ENCODE measurements at regions not wholly inside any gene's neighbourhood (a gene's known extent, or its start where the extent isn't known, plus 50 kb on each side); places are given as distances from the start of the nearest gene placed in this dataset.

GRCh38 chr1:29643281-29643680 is 407.0 kb downstream of the PTPRU start:
- H3K4me3 ChIP-seq, result no peak overlapping the region
- TF ChIP-seq CTCF (IDR thresholded peaks at IDR 0.05), result no peak
- H3K27me3 ChIP-seq, result no peaks in the 10 kb centered on the region
- H3K36me3 ChIP-seq, result no peaks in the 10 kb centered on the region
- H3K4me1 ChIP-seq, result no peaks in the 10 kb centered on the region
- H3K27ac ChIP-seq, result no peak overlapping the region
- H3K9me3 ChIP-seq, result no peaks in the 10 kb centered on the region
- peak in 1 of 2 donors; percentile 31 for DNase-seq (ENCODE audit: low spot score in 2 of 2)
- intact Hi-C loops (cut with DNase I), result no loop called here

GRCh38 chr1:29642519-29642918 is 406.2 kb downstream of the PTPRU start:
- Histone ChIP-seq H3K4me3 (no peak overlapping the region), H3K9me3 (no peaks in the 10 kb centered on the region), H3K27ac (no peak overlapping the region), H3K27me3 (no peaks in the 10 kb centered on the region), H3K36me3 (no peaks in the 10 kb centered on the region), H3K4me1 (no peaks in the 10 kb centered on the region)
- intact Hi-C loops (cut with DNase I), result no loop called here
- peak in 1 of 2 donors; percentile 18 for DNase-seq (ENCODE audit: low spot score in 2 of 2)
- TF ChIP-seq CTCF (IDR thresholded peaks at IDR 0.05), result no peak

DNA sequence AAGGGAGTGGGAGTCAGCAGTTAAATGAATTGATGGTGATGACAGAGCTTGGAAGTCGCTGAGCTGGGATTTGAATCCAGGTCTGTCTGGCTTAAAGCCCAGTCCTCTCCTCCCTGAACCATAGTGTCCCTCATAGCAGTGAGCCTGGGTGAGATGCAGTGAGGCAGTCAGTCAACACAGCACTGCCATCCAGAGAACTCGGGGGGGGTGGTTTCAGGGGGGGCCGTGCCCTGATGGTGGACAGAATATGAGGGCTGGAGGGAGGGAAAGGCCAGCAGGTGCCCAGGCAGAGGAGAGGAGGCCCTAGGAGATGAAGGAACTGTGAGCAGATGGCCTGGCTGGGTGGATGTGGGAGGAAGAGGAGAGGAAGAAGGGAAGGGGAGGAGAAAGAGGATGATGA is 405.6 kb downstream of the PTPRU start:
- H3K27ac ChIP-seq, result no peak overlapping the region
- TF ChIP-seq CTCF (IDR thresholded peaks at IDR 0.05), result no peak
- no peak overlapping the region for H3K4me3 ChIP-seq
- no peaks in the 10 kb centered on the region for H3K9me3 ChIP-seq
- H3K36me3 ChIP-seq, result no peaks in the 10 kb centered on the region
- intact Hi-C loops (cut with DNase I), result no loop called here
- peak in 1 of 2 donors; percentile 11 for DNase-seq (ENCODE audit: low spot score in 2 of 2)
- no peaks in the 10 kb centered on the region for H3K27me3 ChIP-seq
- H3K4me1 ChIP-seq, result no peaks in the 10 kb centered on the region

DNA sequence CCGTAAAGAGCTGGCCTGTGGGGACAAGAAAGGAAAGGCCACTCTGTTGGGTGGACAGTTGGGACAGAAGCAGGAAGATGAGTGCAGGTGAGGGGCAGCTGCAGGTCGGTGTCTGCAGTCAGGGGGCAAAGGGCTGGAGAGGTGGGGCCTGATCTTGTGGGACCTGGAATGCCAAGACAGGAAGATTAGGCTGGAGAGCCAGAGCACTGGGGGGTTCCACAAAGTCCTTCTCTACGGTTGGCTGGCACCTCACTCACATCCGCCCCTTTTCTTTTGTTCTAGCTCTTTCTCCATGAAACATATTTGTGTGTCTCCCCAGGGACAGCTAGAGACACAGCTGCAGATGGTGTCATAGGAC is 404.1 kb downstream of the PTPRU start:
- no peaks in the 10 kb centered on the region for H3K4me1 ChIP-seq
- intact Hi-C loops (cut with DNase I), result no loop called here
- H3K36me3 ChIP-seq, result no peaks in the 10 kb centered on the region
- peak in 1 of 2 donors; percentile 28 for DNase-seq (ENCODE audit: low spot score in 2 of 2)
- H3K27me3 ChIP-seq, result no peaks in the 10 kb centered on the region
- no peak for TF ChIP-seq CTCF (IDR thresholded peaks at IDR 0.05)
- H3K9me3 ChIP-seq, result no peaks in the 10 kb centered on the region
- no peak overlapping the region for H3K4me3 ChIP-seq
- H3K27ac ChIP-seq, result no peak overlapping the region

DNA sequence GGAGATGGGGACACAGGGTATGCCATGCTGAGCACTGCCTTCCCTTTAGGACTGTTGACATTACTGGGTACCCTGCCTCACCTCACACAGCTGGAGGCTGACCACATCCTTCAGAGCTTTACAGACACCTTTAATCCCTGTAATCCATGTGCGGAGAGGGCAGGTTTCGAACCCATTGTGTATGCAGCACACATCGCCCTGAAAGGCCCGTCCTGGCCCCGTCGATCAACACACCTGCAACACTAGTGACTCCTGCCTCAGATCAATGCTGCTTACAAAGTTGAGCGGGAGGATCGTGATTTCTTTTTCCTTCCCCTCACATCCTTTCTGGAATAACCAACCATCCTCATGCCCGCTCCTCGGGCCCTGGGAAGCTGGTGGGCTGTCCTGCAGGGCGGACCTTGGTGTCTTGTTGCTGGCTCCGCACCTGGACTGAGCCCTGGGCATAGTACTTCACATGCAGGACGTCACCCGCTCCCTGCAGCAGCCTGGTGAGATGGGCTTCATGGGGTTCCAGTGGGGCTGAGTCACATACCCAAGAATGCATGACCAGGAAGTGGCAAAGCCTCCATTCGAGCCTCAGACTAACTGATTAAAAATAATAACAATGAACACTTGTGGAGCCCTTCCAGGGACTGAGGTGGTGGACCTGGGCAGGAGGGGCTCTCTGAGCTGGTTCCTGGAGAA is 403.6 kb downstream of the PTPRU start:
- no peaks in the 10 kb centered on the region for H3K27me3 ChIP-seq
- H3K27ac ChIP-seq, result no peak overlapping the region
- H3K36me3 ChIP-seq, result no peaks in the 10 kb centered on the region
- peak in 1 of 2 donors; percentile 48 for DNase-seq (ENCODE audit: low spot score in 2 of 2)
- H3K4me1 ChIP-seq, result no peaks in the 10 kb centered on the region
- intact Hi-C loops (cut with DNase I), result no loop called here
- no peak overlapping the region for H3K4me3 ChIP-seq
- TF ChIP-seq CTCF (IDR thresholded peaks at IDR 0.05), result no peak
- H3K9me3 ChIP-seq, result no peaks in the 10 kb centered on the region
